HS-5 (cell line): ENCODE measurements at regions not wholly inside any gene's neighbourhood (a gene's known extent, or its start where the extent isn't known, plus 50 kb on each side); places are given as distances from the start of the nearest gene placed in this dataset.
"Not testable (repeated sequence)": the region's sequence is repeated elsewhere in the genome, so short reads cannot be mapped to it uniquely, and the experiment has no call there.

Experiments used
- DNase-seq: peaks from one replicate; pipeline ENCODE4 v3.0.0-alpha.2; 2012; ENCODE audit warnings: low read depth

- no peak for DNase-seq
These were observed 57.7 kb upstream of the AADACL2 start for GRCh38 chr3:151675858-151676615.

- no peak for DNase-seq
These were observed 59.8 kb upstream of the AADACL2 start for GRCh38 chr3:151673974-151674373.

- DNase-seq: not testable (repeated sequence)
These were observed 66.0 kb upstream of the AADACL2 start for GRCh38 chr3:151667762-151668161.

GRCh38 chr3:151660885-151661284 lies 72.8 kb upstream of the AADACL2 start:
- no peak for DNase-seq

- no peak for DNase-seq
These were observed 88.7 kb upstream of the AADACL2 start for GRCh38 chr3:151644986-151645385.

GRCh38 chr3:151644020-151644620 lies 89.6 kb upstream of the AADACL2 start:
- DNase-seq: no peak

- DNase-seq: no peak
These were observed 94.3 kb upstream of the AADACL2 start for GRCh38 chr3:151639418-151639740.

- no peak for DNase-seq
These were observed 94.9 kb upstream of the AADACL2 start for GRCh38 chr3:151638555-151639417.

- no peak for DNase-seq
These were observed 97.8 kb upstream of the AADACL2 start for GRCh38 chr3:151635905-151636304.

GRCh38 chr3:151631946-151632345 lies 101.8 kb upstream of the AADACL2 start:
- DNase-seq: no peak

- no peak for DNase-seq
These were observed 102.7 kb upstream of the AADACL2 start for GRCh38 chr3:151630938-151631441.

GRCh38 chr3:151630035-151630434 lies 103.7 kb upstream of the AADACL2 start:
- DNase-seq: no peak

- no peak for DNase-seq
These were observed 108.1 kb upstream of the AADACL2 start for GRCh38 chr3:151625586-151625985.

- no peak for DNase-seq
These were observed 108.6 kb upstream of the AADACL2 start for GRCh38 chr3:151625086-151625485.

GRCh38 chr3:151620071-151620470 lies 113.7 kb upstream of the AADACL2 start:
- DNase-seq: no peak

- no peak for DNase-seq
These were observed 118.3 kb upstream of the AADACL2 start for GRCh38 chr3:151615464-151615863.

GRCh38 chr3:151612115-151612514 lies 121.6 kb upstream of the AADACL2 start:
- no peak for DNase-seq

GRCh38 chr3:151611419-151611818 lies 122.3 kb upstream of the AADACL2 start:
- DNase-seq: no peak

- DNase-seq: no peak
These were observed 124.2 kb upstream of the AADACL2 start for GRCh38 chr3:151609491-151609890.

- DNase-seq: no peak
These were observed 128.8 kb upstream of the AADACL2 start for GRCh38 chr3:151604891-151605290.

GRCh38 chr3:151600783-151601182 lies 132.9 kb upstream of the AADACL2 start:
- DNase-seq: no peak

- no peak for DNase-seq
These were observed 134.5 kb upstream of the AADACL2 start for GRCh38 chr3:151599103-151599672.
